HepG2 (cell line): ENCODE measurements at regions not wholly inside any gene's neighbourhood (a gene's known extent, or its start where the extent isn't known, plus 50 kb on each side); places are given as distances from the start of the nearest gene placed in this dataset.

ENCODE experiments used
- ATAC-seq: fragments of 200-7000 bp; cut with Tn5 transposase; 3 replicates; pipeline ENCODE4 v1.9.1; 2020; ENCODE audit warnings: mild to moderate bottlenecking, moderate library complexity
- BruUV-seq: library from RNA; stranded (reverse); fragments of 400-500 nt; replicated peaks from 2 replicates; lab custom pipeline; 2021; lab: Mats Ljungman, UMichigan
- CTCF ChIA-PET: fragments of 300-600 bp; formaldehyde crosslinking; extraction: SDS; loops from one replicate; lab custom pipeline; 2021; ENCODE audit warnings: low total read pairs, inconsistent platforms, low intra/inter-chr PET ratio; lab: Yijun Ruan, JAX
- POLR2A ChIA-PET: fragments of 350-600 bp; sonication (Branson Sonifier 250); formaldehyde crosslinking; loops from one replicate; lab custom pipeline; 2020; ENCODE audit warnings: antibody characterized with exemption, inconsistent platforms; lab: Yijun Ruan, JAX
- DNase-seq: peaks from one replicate; pipeline ENCODE4 v3.0.0-alpha.2; 2015; ENCODE audit warnings: low spot score
- FAIRE-seq: peaks from 3 replicates; lab custom pipeline; 2011; peaks lifted over from hg19 to GRCh38; lab: Jason Lieb, UNC
- H2AFZ ChIP-seq: one replicate; pipeline ENCODE4 v1.6.1; 2011; ENCODE audit warnings: low read length, inconsistent platforms
- H3K27ac ChIP-seq: fragments of 300-600 bp; 3 replicates; pipeline ENCODE4 v1.8.0; 2011; ENCODE audit warnings: mixed run types, mild to moderate bottlenecking, mixed read lengths, low read length, inconsistent platforms; ENCODE audit not compliant: insufficient read depth; ENCODE audit errors: extremely low read length
- H3K27me3 ChIP-seq, 2 experiments: fragments of 200-600 bp in 1 of 2; 2 replicates in 1 of 2; 3 replicates in 1 of 2; pipeline versions ENCODE4 v1.6.0 to v1.8.0; 2011; ENCODE audit warnings: low read length in 2 of 2, mild to moderate bottlenecking in 2 of 2, moderate library complexity in 2 of 2, inconsistent platforms in 1 of 2; ENCODE audit not compliant: insufficient read depth in 2 of 2, control insufficient read depth in 1 of 2
- H3K36me3 ChIP-seq, 2 experiments: fragments of 200-600 bp in 1 of 2; replicated peaks in 1 of 2; 2 replicates in 1 of 2; 3 replicates in 1 of 2; pipeline versions ENCODE4 v1.5.1 to v1.8.0; 2011; ENCODE audit warnings: low read length in 2 of 2, inconsistent platforms in 1 of 2; ENCODE audit not compliant: insufficient read depth in 2 of 2, control insufficient read depth in 1 of 2
- H3K4me1 ChIP-seq: 2 replicates; pipeline ENCODE4 v1.5.1; 2012; ENCODE audit warnings: low read length, inconsistent platforms; ENCODE audit not compliant: insufficient read depth
- H3K4me2 ChIP-seq: 2 replicates; pipeline ENCODE4 v1.6.0; 2011; ENCODE audit warnings: low read depth, low read length, inconsistent platforms
- H3K4me3 ChIP-seq, 3 experiments: fragments of 200-600 bp in 1 of 3; sonication (generic), shearing (Covaris generic) in 1 of 3; replicated peaks in 1 of 3; 2 replicates each; pipeline ENCODE4 v1.5.1; 2011 to 2016; ENCODE audit warnings: low read length in 3 of 3, inconsistent platforms in 2 of 3, low read depth in 2 of 3, mild to moderate bottlenecking in 2 of 3, control low read depth in 1 of 3, mixed read lengths in 1 of 3; ENCODE audit not compliant: insufficient read depth in 1 of 3
- H3K79me2 ChIP-seq: one replicate; pipeline ENCODE4 v1.6.1; 2011; ENCODE audit warnings: low read length, inconsistent platforms; ENCODE audit not compliant: insufficient read depth
- H3K9ac ChIP-seq: 2 replicates; pipeline ENCODE4 v1.6.0; 2011; ENCODE audit warnings: mild to moderate bottlenecking, low read depth, low read length, inconsistent platforms; ENCODE audit not compliant: insufficient read depth
- H3K9me3 ChIP-seq: 2 replicates; pipeline ENCODE4 v1.5.1; 2012; ENCODE audit warnings: mild to moderate bottlenecking, low read length
- H4K20me1 ChIP-seq: 2 replicates; pipeline ENCODE4 v1.6.0; 2011; ENCODE audit warnings: inconsistent platforms, mild to moderate bottlenecking, low read length, moderate library complexity; ENCODE audit not compliant: insufficient read depth
- ESRRA ChIP-seq: sonication (generic); formaldehyde crosslinking; IDR thresholded peaks from 2 replicates; pipeline ENCODE4 v1.5.1; 2020; ENCODE audit warnings: mild to moderate bottlenecking, low read depth, missing genetic modification reagents
- MEIS1 ChIP-seq: sonication (generic); formaldehyde crosslinking; IDR thresholded peaks from 2 replicates; pipeline ENCODE4 v1.9.0; 2021; ENCODE audit warnings: mild to moderate bottlenecking, missing genetic modification reagents, moderate library complexity, borderline replicate concordance
- MEIS2 ChIP-seq: sonication (generic); formaldehyde crosslinking; IDR thresholded peaks from 2 replicates; pipeline ENCODE4 v1.9.0; 2021; ENCODE audit warnings: mild to moderate bottlenecking, missing genetic modification reagents
- NFYB ChIP-seq: sonication (generic); formaldehyde crosslinking; IDR thresholded peaks from 2 replicates; pipeline ENCODE4 v1.4.0; 2020; ENCODE audit warnings: missing genetic modification reagents
- SAP130 ChIP-seq: IDR thresholded peaks from 2 replicates; pipeline ENCODE4 v1.6.1; 2016; ENCODE audit warnings: low read depth
- TGIF2 ChIP-seq: IDR thresholded peaks from 2 replicates; pipeline ENCODE4 v1.6.1; 2016; ENCODE audit warnings: control low read depth, missing compliant biosample characterization
- TMF1 ChIP-seq: sonication (generic); formaldehyde crosslinking; IDR thresholded peaks from 2 replicates; pipeline ENCODE4 v1.8.1; 2022; ENCODE audit warnings: low read depth, missing genetic modification reagents
- ZNF101 ChIP-seq: sonication (generic); formaldehyde crosslinking; IDR thresholded peaks from 2 replicates; pipeline ENCODE4 v1.4.0; 2020; ENCODE audit warnings: mild to moderate bottlenecking, low read depth, missing genetic modification reagents, borderline replicate concordance
- WGBS: methylation state at CpG from one replicate; pipeline ENCODE4 v1.1.6; 2017; ENCODE audit warnings: low lambda C conversion rate; 5-methylcytosine and 5-hydroxymethylcytosine counted together
- in situ Hi-C: cut with HindIII; loops from 2 replicates; pipeline ENCODE4 v1.10.0; 2017; ENCODE audit warnings: low pct_unique_long_range_greater_than_20kb; ENCODE audit not compliant: extremely low pct_ligation_motif_present
- intact Hi-C: fragments of 100-400 bp; cut with micrococcal nuclease; formaldehyde crosslinking; loops from one replicate; pipeline ENCODE4 v1.10.0; 2022; ENCODE audit not compliant: unreplicated experiment
- TF ChIP-seq, protein P1 (sequence below): sonication (generic); formaldehyde crosslinking; IDR thresholded peaks from 2 replicates; pipeline ENCODE4 v1.5.1; 2020; ENCODE audit warnings: mild to moderate bottlenecking, missing genetic modification reagents, moderate library complexity
- TF ChIP-seq, protein P2 (sequence below): IDR thresholded peaks from 2 replicates; pipeline ENCODE4 v1.6.1; 2016; ENCODE audit warnings: control low read depth
- TF ChIP-seq, protein P3 (sequence below): sonication (generic); formaldehyde crosslinking; IDR thresholded peaks from 2 replicates; pipeline ENCODE4 v1.4.0; 2020; ENCODE audit warnings: missing genetic modification reagents
- TF ChIP-seq, protein P4 (sequence below): sonication (generic); formaldehyde crosslinking; IDR thresholded peaks from 2 replicates; pipeline ENCODE4 v1.5.0; 2020; ENCODE audit warnings: missing genetic modification reagents, mild to moderate bottlenecking, borderline replicate concordance

DNA sequence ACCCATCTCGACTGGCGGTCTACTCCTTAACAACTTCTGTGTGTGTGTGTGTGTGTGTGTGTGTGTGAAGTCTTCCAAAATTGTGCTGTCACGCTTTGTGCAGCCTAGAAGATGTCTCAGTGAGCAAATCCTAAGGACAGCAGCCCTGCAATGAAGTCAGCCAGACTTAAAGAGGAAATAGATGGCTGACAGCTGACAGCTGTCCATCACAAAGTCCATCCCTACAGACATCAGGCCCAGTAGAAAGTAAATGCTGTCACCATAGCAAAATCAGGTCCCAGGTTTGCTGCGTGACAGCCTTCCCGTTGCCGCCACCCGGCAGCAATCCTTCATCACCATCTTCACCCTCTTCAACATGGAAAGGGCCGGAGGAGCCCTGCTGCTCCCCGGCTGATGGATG, 416.0 kb downstream of the SOX9 start:
- BruUV-seq, result no TSS peak
- no peak overlapping the region for H3K9ac ChIP-seq
- H3K36me3 ChIP-seq, result peaks cover 0 to 9% of the 10 kb centered on the region in 2 experiments; a peak in 3 of 5 replicates
- no peaks in the 10 kb centered on the region for H3K27me3 ChIP-seq
- peaks cover 86% of the 10 kb centered on the region for H3K79me2 ChIP-seq
- peaks cover 88% of the 10 kb centered on the region for H3K4me1 ChIP-seq
- ChIA-PET CTCF (no interaction called here), POLR2A (interaction anchor here (2.4 to 4.6 kb wide), 2 partner anchors 415 to 416 kb away, joined by 7 to 72 read pairs; partner anchors contain the start of gene SOX9)
- no peak overlapping the region for H3K27ac ChIP-seq
- no peak overlapping the region for H3K4me3 ChIP-seq
- no peak overlapping the region for H3K4me2 ChIP-seq
- ATAC-seq (no peak), DNase-seq (no peak), FAIRE-seq (no peak)
- no peaks in the 10 kb centered on the region; the same call in 1 of the 2 replicates for H4K20me1 ChIP-seq
- H3K9me3 ChIP-seq, result peaks cover 9% of the 10 kb centered on the region
- in situ Hi-C loops, result loop anchor here (10.0 to 25.0 kb wide), 3 partner anchors 774 to 1772 kb away; no protein-coding TSS in a partner anchor
- WGBS, result 93% methylated on average over 9 of the region's 9 CpGs
- intact Hi-C loops, result no loop called here
- H2AFZ ChIP-seq, result no peak overlapping the region
- TF ChIP-seq MEIS1 (CRISPR knock-in tag) (peak; percentile 89; the same call in 1 of the 2 replicates), NFYB (no peak), MEIS2 (peak; percentile 83; the same call in 1 of the 2 replicates), TGIF2 (CRISPR knock-in tag) (peak; percentile 46; the same call in 1 of the 2 replicates), ZNF101 (CRISPR knock-in tag) (no peak), ESRRA (CRISPR knock-in tag) (no peak), TMF1 (CRISPR knock-in tag) (no peak), SAP130 (peak; percentile 33; the same call in 1 of the 2 replicates)
- TF ChIP-seq, protein P1, sequence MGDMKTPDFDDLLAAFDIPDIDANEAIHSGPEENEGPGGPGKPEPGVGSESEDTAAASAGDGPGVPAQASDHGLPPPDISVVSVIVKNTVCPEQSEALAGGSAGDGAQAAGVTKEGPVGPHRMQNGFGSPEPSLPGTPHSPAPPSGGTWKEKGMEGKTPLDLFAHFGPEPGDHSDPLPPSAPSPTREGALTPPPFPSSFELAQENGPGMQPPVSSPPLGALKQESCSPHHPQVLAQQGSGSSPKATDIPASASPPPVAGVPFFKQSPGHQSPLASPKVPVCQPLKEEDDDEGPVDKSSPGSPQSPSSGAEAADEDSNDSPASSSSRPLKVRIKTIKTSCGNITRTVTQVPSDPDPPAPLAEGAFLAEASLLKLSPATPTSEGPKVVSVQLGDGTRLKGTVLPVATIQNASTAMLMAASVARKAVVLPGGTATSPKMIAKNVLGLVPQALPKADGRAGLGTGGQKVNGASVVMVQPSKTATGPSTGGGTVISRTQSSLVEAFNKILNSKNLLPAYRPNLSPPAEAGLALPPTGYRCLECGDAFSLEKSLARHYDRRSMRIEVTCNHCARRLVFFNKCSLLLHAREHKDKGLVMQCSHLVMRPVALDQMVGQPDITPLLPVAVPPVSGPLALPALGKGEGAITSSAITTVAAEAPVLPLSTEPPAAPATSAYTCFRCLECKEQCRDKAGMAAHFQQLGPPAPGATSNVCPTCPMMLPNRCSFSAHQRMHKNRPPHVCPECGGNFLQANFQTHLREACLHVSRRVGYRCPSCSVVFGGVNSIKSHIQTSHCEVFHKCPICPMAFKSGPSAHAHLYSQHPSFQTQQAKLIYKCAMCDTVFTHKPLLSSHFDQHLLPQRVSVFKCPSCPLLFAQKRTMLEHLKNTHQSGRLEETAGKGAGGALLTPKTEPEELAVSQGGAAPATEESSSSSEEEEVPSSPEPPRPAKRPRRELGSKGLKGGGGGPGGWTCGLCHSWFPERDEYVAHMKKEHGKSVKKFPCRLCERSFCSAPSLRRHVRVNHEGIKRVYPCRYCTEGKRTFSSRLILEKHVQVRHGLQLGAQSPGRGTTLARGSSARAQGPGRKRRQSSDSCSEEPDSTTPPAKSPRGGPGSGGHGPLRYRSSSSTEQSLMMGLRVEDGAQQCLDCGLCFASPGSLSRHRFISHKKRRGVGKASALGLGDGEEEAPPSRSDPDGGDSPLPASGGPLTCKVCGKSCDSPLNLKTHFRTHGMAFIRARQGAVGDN, result peak; percentile 28; the same call in 1 of the 2 replicates
- TF ChIP-seq, protein P2, sequence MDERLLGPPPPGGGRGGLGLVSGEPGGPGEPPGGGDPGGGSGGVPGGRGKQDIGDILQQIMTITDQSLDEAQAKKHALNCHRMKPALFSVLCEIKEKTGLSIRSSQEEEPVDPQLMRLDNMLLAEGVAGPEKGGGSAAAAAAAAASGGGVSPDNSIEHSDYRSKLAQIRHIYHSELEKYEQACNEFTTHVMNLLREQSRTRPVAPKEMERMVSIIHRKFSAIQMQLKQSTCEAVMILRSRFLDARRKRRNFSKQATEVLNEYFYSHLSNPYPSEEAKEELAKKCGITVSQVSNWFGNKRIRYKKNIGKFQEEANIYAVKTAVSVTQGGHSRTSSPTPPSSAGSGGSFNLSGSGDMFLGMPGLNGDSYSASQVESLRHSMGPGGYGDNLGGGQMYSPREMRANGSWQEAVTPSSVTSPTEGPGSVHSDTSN (CRISPR knock-in tag), result peak; percentile 81
- TF ChIP-seq, protein P3, sequence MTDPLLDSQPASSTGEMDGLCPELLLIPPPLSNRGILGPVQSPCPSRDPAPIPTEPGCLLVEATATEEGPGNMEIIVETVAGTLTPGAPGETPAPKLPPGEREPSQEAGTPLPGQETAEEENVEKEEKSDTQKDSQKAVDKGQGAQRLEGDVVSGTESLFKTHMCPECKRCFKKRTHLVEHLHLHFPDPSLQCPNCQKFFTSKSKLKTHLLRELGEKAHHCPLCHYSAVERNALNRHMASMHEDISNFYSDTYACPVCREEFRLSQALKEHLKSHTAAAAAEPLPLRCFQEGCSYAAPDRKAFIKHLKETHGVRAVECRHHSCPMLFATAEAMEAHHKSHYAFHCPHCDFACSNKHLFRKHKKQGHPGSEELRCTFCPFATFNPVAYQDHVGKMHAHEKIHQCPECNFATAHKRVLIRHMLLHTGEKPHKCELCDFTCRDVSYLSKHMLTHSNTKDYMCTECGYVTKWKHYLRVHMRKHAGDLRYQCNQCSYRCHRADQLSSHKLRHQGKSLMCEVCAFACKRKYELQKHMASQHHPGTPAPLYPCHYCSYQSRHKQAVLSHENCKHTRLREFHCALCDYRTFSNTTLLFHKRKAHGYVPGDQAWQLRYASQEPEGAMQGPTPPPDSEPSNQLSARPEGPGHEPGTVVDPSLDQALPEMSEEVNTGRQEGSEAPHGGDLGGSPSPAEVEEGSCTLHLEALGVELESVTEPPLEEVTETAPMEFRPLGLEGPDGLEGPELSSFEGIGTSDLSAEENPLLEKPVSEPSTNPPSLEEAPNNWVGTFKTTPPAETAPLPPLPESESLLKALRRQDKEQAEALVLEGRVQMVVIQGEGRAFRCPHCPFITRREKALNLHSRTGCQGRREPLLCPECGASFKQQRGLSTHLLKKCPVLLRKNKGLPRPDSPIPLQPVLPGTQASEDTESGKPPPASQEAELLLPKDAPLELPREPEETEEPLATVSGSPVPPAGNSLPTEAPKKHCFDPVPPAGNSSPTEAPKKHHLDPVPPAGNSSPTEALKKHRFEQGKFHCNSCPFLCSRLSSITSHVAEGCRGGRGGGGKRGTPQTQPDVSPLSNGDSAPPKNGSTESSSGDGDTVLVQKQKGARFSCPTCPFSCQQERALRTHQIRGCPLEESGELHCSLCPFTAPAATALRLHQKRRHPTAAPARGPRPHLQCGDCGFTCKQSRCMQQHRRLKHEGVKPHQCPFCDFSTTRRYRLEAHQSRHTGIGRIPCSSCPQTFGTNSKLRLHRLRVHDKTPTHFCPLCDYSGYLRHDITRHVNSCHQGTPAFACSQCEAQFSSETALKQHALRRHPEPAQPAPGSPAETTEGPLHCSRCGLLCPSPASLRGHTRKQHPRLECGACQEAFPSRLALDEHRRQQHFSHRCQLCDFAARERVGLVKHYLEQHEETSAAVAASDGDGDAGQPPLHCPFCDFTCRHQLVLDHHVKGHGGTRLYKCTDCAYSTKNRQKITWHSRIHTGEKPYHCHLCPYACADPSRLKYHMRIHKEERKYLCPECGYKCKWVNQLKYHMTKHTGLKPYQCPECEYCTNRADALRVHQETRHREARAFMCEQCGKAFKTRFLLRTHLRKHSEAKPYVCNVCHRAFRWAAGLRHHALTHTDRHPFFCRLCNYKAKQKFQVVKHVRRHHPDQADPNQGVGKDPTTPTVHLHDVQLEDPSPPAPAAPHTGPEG (CRISPR knock-in tag), result no peak
- TF ChIP-seq, protein P4, sequence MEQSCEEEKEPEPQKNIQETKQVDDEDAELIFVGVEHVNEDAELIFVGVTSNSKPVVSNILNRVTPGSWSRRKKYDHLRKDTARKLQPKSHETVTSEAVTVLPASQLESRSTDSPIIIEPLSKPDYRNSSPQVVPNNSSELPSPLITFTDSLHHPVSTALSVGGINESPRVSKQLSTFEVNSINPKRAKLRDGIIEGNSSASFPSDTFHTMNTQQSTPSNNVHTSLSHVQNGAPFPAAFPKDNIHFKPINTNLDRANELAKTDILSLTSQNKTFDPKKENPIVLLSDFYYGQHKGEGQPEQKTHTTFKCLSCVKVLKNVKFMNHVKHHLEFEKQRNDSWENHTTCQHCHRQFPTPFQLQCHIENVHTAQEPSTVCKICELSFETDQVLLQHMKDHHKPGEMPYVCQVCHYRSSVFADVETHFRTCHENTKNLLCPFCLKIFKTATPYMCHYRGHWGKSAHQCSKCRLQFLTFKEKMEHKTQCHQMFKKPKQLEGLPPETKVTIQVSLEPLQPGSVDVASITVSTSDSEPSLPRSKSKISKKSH (CRISPR knock-in tag), result no peak
